ENCODE measurements at regions not wholly inside any gene's neighbourhood (a gene's known extent, or its start where the extent isn't known, plus 50 kb on each side); places are given as distances from the start of the nearest gene placed in this dataset.
"Not testable (repeated sequence)": the region's sequence is repeated elsewhere in the genome, so short reads cannot be mapped to it uniquely, and the experiment has no call there.

DNA sequence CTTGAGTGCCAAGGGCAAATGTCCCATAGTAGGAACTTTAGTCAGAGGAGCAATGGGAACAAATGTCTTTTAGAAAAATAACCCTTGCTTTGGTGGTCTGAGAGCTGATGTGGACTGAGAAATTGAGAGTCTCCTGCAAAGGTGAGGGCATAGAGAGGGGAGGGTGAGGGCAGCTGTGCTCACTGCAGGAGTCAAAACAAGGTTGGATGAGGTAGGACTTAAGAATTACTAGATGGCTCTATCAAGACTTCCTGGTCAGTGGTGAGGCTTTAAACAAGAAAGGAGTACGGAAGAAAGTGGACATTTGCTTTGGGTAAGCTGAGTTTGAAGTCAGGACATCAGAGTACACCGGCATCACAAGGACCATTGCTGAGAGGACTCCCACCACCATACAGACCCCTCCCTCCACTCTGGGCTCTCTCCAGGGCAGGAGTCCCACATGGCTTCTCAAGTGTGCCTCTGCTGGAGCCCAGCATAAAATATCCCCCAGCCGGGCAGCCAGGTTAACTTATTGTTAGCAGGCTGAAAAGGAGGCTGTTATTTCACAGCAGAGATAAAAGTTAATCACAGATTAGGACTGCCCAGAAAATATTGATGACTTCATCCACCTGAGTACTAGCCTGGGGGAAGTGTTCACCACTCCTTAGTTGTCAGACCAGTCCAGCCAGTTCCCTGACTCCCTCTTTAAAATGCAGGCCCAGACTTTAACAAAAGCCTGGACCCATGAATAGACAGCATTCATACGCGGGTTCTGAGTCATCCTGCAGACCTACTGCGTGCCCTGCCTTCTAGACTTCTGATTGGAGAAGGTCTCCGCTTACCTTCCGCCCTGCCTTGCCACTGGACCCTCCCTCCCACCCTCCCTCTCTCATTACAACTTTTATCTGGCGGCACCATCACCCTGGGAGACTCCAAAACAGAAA, 167.2 kb downstream of the BCL2L11 start:
- not testable (repeated sequence) for DNase-seq

DNA sequence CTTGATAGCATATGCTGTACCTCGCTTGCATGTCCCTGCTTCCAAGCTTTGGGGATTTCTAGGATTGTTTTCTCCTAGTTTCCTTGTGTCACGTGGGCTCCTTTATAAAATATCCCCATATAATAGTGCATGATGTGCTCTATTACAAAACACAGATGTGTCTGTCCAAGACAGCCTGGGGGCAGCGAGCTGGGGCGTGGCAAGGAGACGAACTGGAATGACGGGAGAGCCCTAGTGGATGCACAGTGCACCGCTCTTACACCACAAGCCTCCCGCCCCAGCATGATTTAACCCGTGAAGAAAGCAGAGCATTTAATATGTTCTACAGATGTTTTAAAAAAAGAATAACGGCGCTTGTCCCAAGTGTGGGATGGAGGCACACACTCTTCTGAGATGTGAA, 169.7 kb downstream of the BCL2L11 start:
- not testable (repeated sequence) for DNase-seq

DNA sequence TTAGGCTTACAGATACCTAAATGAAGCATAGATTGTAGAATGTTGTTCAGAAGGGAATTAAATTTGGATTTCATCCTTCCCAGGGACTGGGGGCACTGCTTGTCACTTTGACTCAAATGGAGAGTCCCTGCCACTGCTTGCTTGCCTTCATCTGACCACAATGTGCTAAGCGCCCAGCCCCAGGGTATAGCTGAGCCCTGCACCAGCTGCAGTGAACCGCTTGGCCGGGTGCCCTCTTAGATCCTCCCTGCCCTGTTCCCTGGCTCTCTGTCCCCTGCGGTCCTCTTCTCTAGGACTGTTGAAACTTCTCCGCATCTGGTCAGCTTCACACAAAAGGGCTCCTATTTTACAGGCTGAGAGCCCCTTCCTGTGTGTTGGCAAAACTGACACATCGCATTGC, 170.9 kb downstream of the BCL2L11 start:
- DNase-seq: not testable (repeated sequence)

GRCh38 chr2:111292232-111292968, 171.7 kb downstream of the BCL2L11 start:
- DNase-seq: not testable (repeated sequence)

- not testable (repeated sequence) for DNase-seq
Observed at GRCh38 chr2:111294699-111295098, 174.0 kb downstream of the BCL2L11 start.

- DNase-seq: not testable (repeated sequence)
Observed at GRCh38 chr2:111296122-111296804, 175.5 kb downstream of the BCL2L11 start.

DNA sequence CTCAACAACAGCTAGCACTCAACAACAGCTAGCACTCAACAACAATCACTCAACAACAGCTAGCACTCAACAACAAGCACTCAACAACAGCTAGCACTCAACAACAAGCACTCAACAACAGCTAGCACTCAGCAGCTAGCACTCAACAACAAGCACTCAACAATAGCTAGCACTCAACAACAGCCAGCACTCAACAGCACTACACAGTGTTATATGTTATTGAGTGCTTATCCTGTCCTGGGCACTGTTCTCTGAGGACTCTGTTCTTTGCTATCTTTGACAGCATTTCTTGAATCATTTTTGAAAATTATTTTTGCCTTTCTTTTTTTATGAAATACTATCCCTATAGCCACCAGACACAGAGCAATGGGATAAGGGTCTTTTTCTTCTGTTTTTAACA, 176.4 kb downstream of the BCL2L11 start:
- not testable (repeated sequence) for DNase-seq

DNA sequence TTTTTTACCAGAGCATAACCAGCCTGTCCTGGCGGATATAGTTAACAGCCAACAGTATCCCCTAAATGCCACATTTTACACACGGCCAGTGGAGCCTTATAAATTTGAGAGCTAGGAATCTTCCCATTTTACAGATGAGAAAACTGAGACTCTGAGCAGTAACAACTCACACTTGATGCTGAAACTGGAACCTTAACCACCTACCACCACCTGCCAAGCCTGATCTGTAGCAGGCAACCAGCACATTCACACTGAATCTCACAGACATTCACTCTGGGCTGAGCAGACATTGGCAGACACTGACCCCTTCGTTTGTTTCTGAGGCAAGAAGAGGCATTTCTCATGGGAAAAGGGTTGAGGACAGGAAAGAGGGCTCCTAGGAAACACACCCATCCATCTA, 178.2 kb downstream of the BCL2L11 start:
- not testable (repeated sequence) for DNase-seq

GRCh38 chr2:111299635-111300034, 178.9 kb downstream of the BCL2L11 start:
- DNase-seq: not testable (repeated sequence)

DNA sequence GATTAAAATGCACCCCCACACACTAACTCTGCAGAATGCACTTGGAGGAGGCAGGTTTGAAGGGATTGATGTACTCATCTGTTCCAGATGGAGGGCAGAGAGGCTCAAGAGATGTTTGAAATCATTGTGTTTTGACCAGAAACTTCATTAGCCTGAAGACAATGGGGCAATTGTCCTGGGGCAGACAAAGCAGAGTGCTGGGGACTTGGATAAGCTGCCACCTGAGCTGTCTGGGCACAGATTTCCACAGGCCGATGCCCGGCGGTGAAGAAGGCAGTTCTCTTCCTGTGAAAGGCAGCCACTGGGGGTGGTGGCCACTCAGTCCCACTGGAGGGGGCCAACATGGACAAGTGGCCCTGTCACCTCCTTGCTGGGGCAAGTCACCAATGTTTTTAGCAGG, 181.0 kb downstream of the BCL2L11 start:
- DNase-seq: not testable (repeated sequence)

DNA sequence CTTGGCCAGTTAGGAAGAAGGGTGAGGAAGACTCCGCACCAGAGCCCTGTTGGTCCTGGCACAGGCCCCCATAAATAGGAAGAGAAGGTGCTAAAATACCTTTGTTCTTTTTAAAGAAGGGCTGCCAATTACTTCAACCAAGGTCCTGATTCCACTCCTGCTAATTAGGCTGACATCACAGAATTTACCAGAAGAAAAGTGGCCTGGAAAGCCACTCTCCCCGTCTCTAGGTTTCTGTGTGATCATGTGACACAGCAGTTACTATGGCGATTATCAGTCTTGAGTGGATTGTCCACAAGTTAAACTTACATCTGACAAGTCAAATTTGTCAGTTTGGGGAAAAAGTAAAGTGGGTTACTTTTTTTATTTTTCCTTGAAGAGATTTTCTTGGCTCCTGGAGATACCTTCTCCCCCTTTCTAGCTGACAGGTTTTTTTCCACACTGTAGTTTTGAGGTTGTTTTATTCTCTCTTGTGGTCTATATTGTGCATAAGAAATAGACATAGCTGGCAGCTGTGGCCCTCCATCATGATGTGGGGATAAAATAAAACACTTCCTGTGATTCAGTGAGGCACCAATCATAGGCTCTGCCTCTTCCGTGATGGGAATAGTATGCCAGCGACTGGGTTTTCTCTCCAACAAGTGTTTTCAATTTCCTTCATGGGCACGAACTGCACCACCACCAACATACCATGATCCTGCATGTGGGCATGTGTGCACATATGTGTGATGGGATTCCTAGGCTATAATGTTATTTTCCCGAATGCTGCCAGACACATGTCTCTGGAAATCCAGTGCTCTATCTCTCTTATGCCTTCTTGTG, 181.9 kb downstream of the BCL2L11 start:
- not testable (repeated sequence) for DNase-seq

- not testable (repeated sequence) for DNase-seq
Observed at GRCh38 chr2:111307302-111307701, 186.6 kb downstream of the BCL2L11 start.

GRCh38 chr2:111309231-111310075, 188.7 kb downstream of the BCL2L11 start:
- DNase-seq: not testable (repeated sequence)

GRCh38 chr2:111310395-111310794, 189.7 kb downstream of the BCL2L11 start:
- DNase-seq: not testable (repeated sequence)

GRCh38 chr2:111311568-111311967, 190.9 kb downstream of the BCL2L11 start:
- DNase-seq: not testable (repeated sequence)

- not testable (repeated sequence) for DNase-seq
Observed at GRCh38 chr2:111312897-111313607, 192.3 kb downstream of the BCL2L11 start.

DNA sequence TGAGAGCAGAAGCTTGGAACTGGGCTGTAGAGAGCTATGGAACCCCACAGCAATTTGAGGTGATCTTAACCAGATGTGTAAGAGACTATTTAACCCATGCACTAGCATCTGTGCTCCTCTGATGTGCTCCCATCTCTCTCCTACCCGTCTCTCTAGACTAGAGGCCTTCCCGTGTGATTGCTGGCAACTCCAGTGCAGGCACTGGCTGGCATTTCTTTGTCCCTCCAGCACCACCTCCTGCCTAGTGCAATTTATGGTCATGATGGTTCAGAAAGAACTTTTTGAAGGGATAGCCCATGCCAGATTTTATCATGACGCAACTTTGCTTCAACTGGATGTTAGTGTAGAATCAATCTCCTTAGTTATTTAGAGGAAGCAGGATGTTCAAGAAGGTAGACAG, 193.0 kb downstream of the BCL2L11 start:
- DNase-seq: not testable (repeated sequence)

- DNase-seq: not testable (repeated sequence)
Observed at GRCh38 chr2:111315188-111315917, 194.6 kb downstream of the BCL2L11 start.

Data from muscle of arm (tissue), 1 donor.